ENCODE measurements at regions not wholly inside any gene's neighbourhood (a gene's known extent, or its start where the extent isn't known, plus 50 kb on each side); places are given as distances from the start of the nearest gene placed in this dataset.

DNA sequence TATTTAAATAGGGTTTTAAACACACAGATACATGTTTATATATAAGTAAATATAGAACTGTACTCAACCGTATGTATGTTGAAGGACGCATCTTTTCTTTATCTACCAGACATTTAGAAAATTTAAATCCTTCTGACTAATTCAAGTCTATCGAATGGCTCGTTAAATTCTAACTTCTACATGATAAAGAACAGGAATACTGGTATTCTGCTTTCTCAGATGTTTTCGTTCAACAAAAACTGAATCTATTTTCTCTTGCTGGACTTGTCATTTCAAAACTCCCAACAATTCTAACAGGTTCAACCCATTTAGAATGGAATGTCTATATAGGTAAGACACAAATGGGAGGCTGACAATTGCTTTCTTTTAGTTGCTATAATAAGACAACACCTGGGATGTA, 978.3 kb upstream of the ADGRL3 start:
- H4K20me1 ChIP-seq (ENCODE audit: insufficient read depth, low read length, poor library complexity, severe bottlenecking): no peaks in the 10 kb centered on the region
- H3K9ac ChIP-seq (ENCODE audit: low read depth, low read length, poor library complexity, severe bottlenecking): no peak overlapping the region
- no peak overlapping the region for H2AFZ ChIP-seq (ENCODE audit: low read length)
- no peaks in the 10 kb centered on the region for H3K9me2 ChIP-seq (replicated peaks; ENCODE audit: low read depth, low read length)
- H3K79me2 ChIP-seq (ENCODE audit: insufficient read depth, low read length): no peaks in the 10 kb centered on the region
- no peaks in the 10 kb centered on the region for H3F3A ChIP-seq (ENCODE audit: low read depth)
- no peaks in the 10 kb centered on the region for H3K36me3 ChIP-seq (ENCODE audit: insufficient read depth, low read length)
- H3K4me2 ChIP-seq (ENCODE audit: low read depth, low read length, poor library complexity, severe bottlenecking): no peak overlapping the region
- TF ChIP-seq, protein P1, sequence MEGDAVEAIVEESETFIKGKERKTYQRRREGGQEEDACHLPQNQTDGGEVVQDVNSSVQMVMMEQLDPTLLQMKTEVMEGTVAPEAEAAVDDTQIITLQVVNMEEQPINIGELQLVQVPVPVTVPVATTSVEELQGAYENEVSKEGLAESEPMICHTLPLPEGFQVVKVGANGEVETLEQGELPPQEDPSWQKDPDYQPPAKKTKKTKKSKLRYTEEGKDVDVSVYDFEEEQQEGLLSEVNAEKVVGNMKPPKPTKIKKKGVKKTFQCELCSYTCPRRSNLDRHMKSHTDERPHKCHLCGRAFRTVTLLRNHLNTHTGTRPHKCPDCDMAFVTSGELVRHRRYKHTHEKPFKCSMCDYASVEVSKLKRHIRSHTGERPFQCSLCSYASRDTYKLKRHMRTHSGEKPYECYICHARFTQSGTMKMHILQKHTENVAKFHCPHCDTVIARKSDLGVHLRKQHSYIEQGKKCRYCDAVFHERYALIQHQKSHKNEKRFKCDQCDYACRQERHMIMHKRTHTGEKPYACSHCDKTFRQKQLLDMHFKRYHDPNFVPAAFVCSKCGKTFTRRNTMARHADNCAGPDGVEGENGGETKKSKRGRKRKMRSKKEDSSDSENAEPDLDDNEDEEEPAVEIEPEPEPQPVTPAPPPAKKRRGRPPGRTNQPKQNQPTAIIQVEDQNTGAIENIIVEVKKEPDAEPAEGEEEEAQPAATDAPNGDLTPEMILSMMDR (conservative IDR thresholded peaks at IDR 0.05; ENCODE audit: low read length): no peak
- no peak for TF ChIP-seq EZH2phosphoT487 (IDR thresholded peaks at IDR 0.05; ENCODE audit: borderline replicate concordance)
- H3K4me3 ChIP-seq (ENCODE audit: low read length, poor library complexity, severe bottlenecking): no peak overlapping the region
- no peaks in the 10 kb centered on the region for H3K4me1 ChIP-seq (ENCODE audit: insufficient read depth, low read length, poor library complexity, severe bottlenecking)
- no peaks in the 10 kb centered on the region for H3K9me3 ChIP-seq (ENCODE audit: insufficient read depth, low read depth, low read length)
- H3K27me3 ChIP-seq (ENCODE audit: insufficient read depth, low read length, poor library complexity, severe bottlenecking): no peaks in the 10 kb centered on the region

DNA sequence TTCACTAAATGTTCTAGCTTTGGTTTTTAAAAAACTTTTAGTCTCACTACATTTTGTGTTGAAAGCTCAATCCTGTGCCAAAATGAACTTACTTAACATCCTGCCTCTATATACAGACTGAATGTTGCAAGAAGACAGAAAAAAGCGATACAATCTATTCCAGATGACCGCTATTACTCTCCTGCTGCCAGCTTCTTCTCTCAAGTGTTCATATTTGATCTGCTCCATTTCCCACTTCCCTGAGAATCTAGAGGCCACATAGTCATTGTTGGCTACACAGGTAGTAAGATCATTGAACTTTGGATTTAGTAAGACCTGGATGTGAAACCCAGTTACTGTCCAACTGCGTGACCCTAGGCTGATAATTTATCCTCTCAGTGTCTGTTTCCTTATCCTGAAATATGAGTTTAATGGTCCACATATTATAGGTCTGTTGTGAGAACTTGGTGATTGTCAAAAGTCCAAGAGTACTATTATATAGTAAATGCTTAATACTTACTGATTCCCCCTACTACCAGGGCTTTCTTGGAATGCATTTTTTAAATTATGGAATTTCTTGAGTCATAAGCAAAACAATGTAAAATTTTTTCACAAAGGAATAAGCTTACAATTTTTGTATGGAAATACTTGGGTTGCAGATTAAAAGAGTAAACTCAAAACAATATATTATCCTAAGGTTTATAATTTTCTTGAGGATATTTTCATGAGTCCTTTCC, 976.8 kb upstream of the ADGRL3 start:
- H3K9ac ChIP-seq (ENCODE audit: low read depth, low read length, poor library complexity, severe bottlenecking): no peak overlapping the region
- H4K20me1 ChIP-seq (ENCODE audit: insufficient read depth, low read length, poor library complexity, severe bottlenecking): no peaks in the 10 kb centered on the region
- H3K9me3 ChIP-seq (ENCODE audit: insufficient read depth, low read depth, low read length): no peaks in the 10 kb centered on the region
- H3K4me2 ChIP-seq (ENCODE audit: low read depth, low read length, poor library complexity, severe bottlenecking): no peak overlapping the region
- H2AFZ ChIP-seq (ENCODE audit: low read length): no peak overlapping the region
- H3K79me2 ChIP-seq (ENCODE audit: insufficient read depth, low read length): no peaks in the 10 kb centered on the region
- no peaks in the 10 kb centered on the region for H3K36me3 ChIP-seq (ENCODE audit: insufficient read depth, low read length)
- no peaks in the 10 kb centered on the region for H3F3A ChIP-seq (ENCODE audit: low read depth)
- no peaks in the 10 kb centered on the region for H3K9me2 ChIP-seq (replicated peaks; ENCODE audit: low read depth, low read length)
- H3K27me3 ChIP-seq (ENCODE audit: insufficient read depth, low read length, poor library complexity, severe bottlenecking): no peaks in the 10 kb centered on the region
- TF ChIP-seq, protein P1 (conservative IDR thresholded peaks at IDR 0.05; ENCODE audit: low read length): no peak
- no peak for TF ChIP-seq EZH2phosphoT487 (IDR thresholded peaks at IDR 0.05; ENCODE audit: borderline replicate concordance)
- no peaks in the 10 kb centered on the region for H3K4me1 ChIP-seq (ENCODE audit: insufficient read depth, low read length, poor library complexity, severe bottlenecking)
- H3K4me3 ChIP-seq (ENCODE audit: low read length, poor library complexity, severe bottlenecking): no peak overlapping the region

DNA sequence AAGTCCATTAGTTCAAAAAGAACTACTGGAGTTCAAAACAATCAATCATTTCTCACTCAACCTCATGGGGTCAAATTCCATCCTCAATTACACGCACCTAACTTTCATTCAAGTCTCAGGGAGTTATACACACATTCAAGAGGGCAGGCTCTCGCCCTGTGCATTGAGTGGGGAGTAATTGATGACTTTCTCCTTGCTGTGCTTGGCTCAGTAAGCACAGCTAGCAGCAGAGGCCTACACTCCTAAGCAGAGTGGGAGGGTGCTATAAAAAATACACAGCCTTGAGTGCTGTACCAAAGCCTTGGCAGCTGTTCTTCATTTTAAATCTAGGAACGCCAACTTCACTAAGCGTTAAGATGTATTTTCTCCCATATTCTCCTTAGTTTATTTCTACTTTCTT, 958.3 kb upstream of the ADGRL3 start:
- Histone ChIP-seq H3K4me2 (ENCODE audit: low read depth, low read length, poor library complexity, severe bottlenecking) (no peak overlapping the region), H3K4me1 (ENCODE audit: insufficient read depth, low read length, poor library complexity, severe bottlenecking) (no peaks in the 10 kb centered on the region), H2AFZ (ENCODE audit: low read length) (no peak overlapping the region), H3K4me3 (ENCODE audit: low read length, poor library complexity, severe bottlenecking) (no peak overlapping the region), H3K36me3 (ENCODE audit: insufficient read depth, low read length) (no peaks in the 10 kb centered on the region), H3K79me2 (ENCODE audit: insufficient read depth, low read length) (no peaks in the 10 kb centered on the region), H3K27me3 (ENCODE audit: insufficient read depth, low read length, poor library complexity, severe bottlenecking) (no peaks in the 10 kb centered on the region), H3K9me3 (ENCODE audit: insufficient read depth, low read depth, low read length) (no peaks in the 10 kb centered on the region), H3F3A (ENCODE audit: low read depth) (no peaks in the 10 kb centered on the region), H4K20me1 (ENCODE audit: insufficient read depth, low read length, poor library complexity, severe bottlenecking) (no peaks in the 10 kb centered on the region), H3K9me2 (replicated peaks; ENCODE audit: low read depth, low read length) (no peaks in the 10 kb centered on the region), H3K9ac (ENCODE audit: low read depth, low read length, poor library complexity, severe bottlenecking) (no peak overlapping the region)
- no peak for TF ChIP-seq EZH2phosphoT487 (IDR thresholded peaks at IDR 0.05; ENCODE audit: borderline replicate concordance)
- TF ChIP-seq, protein P1 (conservative IDR thresholded peaks at IDR 0.05; ENCODE audit: low read length): no peak
